Left kidney (tissue), 1 donor: ENCODE measurements at regions not wholly inside any gene's neighbourhood (a gene's known extent, or its start where the extent isn't known, plus 50 kb on each side); places are given as distances from the start of the nearest gene placed in this dataset.
A peak's percentile ranks its signal among the peaks of the same experiment; 100 is the strongest.
"Not testable (repeated sequence)": the region's sequence is repeated elsewhere in the genome, so short reads cannot be mapped to it uniquely, and the experiment has no call there.

Experiments used
- DNase-seq: peaks from one replicate; pipeline ENCODE4 v3.0.0-alpha.2; 2013

DNA sequence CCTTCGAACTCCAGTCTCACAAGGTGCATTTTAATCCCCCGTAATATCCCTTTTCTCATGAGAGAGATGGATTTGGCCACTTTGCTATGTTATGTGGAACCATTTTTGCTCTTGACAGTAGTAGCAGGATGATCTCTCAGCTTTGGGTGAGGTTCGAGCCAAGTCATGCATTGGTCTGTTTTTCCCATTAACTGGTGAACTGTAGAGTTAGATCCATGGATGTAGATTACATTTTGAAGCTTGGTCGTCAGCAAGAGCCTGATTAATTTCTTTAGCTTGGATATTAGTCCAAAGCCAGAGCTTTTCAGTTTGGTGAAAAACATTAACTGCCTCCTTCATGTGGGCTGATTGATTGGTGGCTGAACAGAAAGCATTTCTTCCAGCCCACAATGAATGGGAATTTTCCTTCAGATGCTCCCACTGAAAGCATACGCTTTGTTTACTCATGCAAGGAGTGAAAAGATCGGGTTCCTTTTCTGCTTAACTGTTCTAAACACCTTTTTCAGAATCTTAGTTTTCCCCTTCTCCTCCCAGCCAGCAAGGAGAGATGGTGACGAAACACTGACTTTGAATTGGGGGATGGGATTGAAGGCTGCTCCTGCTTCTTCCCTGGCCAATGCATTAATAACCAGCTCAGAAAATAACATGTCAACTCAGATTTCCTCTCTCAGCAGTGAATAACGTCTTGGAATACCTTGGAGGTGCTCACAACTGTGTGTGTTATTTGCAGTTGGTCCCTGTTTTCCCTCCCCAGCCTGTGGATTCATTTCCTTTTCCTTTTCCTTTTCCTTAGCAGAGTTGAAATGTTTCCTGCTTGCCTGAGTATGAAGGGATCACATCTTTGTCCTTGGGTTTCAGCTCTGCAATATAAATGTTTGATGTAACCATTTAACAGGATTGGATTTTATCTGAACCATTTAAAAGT lies 351.8 kb upstream of the FZD8 start:
- peak; percentile 17 for DNase-seq

DNA sequence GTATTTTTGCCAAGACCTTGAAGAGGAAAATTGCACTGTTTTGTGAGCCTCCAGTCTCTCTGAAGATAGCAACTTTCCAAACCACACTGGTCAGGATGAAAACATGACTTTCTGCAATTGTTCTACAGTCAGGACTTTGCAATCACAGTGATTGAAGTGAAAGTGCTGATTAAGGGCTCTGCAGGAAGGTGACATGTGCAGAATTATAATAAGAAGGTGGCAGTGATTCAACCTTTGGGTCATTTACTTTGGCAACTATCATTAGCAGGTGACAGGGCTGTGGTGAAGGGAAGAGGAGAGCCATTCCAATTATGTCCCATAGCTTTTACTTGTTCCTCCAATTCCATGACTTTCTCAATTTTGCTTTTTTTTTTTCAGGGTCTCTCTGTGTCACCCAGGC lies 350.0 kb upstream of the FZD8 start:
- no peak for DNase-seq

DNA sequence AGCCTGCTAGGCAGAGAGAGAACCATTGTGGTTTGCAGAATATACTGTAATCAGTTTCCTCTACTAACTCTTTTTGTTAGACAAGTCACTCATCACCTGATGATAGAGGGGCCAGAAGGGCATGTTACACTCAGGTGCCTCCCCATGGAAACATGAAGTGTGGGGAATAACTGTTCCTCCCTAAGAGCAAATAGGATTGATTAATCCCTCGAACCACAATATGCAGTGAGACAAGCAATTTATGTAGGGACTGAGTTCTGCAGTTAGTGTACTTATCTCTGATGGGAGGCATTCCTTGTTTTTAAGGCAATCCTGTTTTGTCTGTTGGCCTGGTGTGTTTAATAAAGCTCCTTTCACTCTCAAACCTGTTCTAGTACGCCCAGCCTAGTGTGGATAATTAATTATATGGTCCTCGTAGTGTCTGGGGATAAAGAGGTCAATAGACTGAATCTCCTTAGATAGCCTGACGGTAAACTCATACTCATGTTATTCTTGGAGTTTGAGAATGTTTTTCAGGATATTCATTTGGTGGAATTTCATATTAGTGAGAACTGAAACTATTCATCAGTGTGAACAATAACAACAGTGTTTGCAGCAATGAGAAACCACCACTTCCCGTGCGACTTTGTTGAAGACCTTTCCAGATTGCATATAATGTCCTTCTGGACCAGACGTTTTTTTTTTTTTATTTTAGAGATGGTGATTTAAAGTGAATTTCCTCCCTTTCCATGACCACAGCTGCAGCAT lies 344.8 kb upstream of the FZD8 start:
- no peak for DNase-seq

DNA sequence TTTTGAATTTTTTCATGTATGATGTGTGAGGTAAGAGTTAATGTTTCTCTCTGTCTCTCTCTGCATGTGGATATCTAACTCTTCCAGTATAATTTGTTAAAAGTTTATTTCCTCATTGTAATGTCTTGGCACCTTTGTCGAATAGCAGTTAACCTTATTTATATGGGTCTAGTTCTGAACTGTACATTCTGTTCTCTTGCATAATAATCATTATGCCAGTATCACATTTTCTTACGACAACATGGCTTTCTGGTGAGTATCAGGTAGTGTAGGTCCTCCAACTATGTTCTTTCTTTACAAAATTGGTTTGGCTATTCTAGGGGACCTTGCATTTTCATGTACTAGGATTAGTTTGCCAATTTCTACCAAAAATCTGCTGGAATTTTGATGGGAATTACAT lies 337.0 kb upstream of the FZD8 start:
- no peak for DNase-seq

DNA sequence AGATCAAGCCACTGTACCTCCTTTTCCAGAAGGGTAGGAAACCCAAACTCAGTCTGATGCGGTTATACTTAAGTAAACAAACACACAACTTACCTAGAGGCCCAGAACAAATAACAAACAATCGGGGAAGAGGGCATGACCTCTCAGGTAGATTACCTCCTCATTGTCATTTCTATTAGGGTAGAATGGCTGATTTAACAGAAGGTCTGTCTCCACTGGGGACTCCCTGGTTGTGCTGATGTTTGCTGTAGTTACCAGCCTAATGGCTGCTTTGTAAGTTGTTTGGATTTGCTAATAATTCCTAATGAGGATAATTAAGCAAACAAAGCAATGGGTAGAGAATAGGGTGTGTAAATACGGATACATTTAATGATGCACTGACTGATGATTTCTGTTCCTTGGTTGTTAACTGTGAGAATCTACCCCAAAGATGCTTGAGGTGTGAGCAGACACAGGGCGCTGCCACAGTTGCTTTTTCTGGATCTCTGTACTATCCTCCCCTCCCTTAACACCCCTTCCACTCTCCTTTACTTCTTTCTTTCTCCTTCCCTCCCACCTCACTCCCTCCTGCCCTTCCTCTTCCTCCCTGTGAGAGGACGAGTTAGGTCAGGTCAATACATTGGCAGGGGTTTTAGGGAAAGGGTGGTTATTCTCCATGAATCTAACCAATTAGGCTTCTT lies 332.0 kb upstream of the FZD8 start:
- DNase-seq, result not testable (repeated sequence)

DNA sequence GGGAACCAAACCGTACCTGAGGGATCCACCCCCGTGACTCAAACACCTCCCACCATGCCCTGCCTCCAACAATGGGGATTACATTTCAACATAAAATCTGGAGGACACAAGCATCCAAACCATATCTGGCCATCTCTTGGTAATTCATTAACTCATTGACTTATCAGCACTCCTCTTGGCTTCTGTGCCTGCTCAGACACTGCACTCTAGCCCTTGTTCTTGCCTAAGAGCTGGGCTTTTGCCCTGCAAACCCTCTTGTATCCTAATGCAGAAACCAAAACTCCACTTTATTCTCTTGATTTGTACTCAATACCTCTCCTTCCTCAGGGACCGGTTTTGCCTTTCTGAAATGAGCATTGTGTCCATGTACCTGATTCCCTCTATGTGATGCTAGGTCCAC lies 330.2 kb upstream of the FZD8 start:
- no peak for DNase-seq

DNA sequence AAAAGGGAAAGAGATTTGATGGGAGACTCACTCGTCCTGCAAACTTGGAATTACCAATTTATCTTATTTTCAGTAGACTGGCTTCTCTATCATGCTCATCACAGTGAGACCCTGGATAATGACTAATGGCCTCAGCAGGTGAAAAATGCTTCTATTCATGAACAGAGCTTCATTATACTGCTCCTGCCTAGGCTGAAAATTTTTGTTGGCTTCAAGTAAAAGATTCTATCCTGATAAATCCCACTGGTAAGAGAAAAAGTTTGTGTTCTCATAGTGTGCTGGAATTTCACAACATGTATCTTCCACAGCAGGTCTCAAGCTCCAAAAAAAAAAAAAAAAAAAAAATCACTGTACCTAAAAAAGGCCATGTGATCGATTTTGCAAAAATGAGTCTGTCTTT lies 329.3 kb upstream of the FZD8 start:
- no peak for DNase-seq

DNA sequence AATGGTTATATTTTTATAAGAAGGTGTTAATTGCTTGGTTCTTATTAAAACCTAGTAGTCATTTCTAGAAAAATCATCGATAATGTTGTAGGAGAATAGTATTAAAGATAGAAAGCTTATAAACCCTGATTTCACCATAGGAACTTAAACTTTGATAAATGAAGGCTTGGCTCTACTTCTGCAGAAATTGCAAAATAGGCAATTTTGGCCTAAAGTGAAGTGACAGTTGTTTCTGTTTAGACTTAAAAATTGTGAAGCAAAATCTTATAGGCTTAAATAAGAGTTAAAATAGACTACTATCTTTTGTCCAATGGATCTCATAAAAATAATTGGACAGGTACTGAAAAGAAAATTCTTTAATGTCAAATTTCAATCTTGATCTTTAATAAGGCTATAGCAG lies 321.6 kb upstream of the FZD8 start:
- DNase-seq, result no peak

DNA sequence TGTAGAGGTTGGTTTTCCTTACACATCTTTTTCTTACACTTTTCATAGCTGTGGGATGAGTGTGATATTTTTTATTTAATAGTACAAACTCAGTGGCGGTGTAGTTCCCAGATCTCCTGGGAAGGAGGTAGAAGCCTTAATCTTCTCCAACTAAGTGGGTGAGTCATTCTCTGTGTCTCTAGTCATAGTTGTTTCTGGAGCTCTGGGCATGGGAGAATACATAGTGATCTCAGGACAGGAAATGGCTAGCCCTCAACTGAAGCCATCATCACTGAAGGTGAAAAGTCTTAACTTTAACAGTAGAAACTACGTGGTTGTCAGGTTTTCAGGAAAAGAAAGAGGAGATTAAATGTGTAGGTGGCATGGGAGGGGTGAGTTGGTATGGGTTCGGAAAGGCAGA lies 319.4 kb upstream of the FZD8 start:
- no peak for DNase-seq

DNA sequence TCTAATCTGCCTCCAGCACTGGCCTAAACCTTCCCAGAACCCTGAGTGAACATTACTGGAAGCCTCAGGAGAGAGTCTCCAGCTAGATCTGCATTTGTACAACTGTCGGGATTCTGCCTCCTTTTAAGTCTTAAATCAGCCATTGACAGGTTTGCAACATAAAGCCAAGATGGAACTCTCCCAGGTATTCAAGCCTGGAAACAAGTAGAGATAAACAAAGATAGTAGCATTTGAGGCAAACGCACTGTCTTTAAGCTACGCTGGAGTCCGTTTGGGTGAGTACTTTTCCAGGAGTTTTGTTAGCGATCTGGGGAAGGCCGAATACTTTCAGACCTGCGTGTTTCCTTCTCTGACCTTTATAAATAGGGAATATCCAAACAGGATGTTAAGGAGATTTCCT lies 317.2 kb upstream of the FZD8 start:
- DNase-seq, result no peak

DNA sequence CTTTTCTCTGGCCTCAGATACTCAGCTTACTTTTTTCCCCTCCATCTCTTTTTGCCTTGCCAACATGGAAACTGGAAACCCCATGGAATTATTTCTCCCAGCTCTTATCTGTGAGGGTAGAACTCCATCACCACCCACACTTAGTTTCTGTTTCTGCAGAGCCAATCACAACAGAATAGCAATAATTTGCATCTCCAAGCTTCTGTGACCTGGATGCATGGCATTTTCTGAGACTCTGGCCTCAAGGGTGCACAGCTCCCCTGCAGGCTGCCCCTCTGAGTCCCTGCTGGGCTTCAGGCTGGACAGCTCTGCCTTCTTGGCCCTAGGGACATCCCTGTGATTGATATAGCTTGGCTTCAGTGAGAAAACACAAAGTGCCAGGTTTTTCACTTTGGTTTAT lies 316.5 kb upstream of the FZD8 start:
- not testable (repeated sequence) for DNase-seq

DNA sequence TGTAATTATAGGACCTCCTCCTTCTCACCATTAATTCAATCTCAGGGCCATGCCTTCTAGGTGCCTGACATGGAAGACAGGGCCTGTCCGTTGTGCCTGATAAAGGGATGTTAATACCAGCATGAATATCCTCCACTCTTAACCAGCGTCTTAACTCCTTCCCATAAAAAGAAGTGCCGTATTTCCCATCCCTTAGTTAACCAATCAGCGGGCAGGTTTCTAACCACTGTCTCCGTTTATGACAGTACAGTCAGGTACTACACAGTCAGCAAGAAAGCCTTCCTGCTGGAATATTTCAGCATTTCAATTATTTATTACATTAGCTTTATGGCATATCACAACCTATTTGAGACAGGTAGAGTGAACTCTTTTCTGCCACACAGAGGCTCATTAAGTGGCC lies 308.6 kb upstream of the FZD8 start:
- DNase-seq, result no peak

DNA sequence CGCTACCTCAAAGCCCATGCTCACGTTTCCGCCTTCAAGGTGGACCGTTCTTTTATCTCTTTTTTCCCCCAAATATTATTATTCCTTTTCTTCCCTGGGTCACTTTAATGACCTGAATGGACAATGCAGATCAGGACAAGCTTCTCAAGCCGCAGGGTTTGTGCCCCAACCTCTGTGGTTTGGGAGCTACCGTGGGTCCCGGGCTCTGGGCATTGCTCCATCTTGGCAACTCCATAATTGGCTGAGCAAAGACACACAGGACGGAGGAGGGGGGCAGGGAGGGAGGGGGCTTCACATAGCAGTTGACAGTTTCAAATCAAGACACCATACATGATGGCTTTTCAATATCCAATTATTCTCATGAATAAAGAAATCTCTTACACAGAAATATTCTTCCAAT lies 308.1 kb upstream of the FZD8 start:
- no peak for DNase-seq

DNA sequence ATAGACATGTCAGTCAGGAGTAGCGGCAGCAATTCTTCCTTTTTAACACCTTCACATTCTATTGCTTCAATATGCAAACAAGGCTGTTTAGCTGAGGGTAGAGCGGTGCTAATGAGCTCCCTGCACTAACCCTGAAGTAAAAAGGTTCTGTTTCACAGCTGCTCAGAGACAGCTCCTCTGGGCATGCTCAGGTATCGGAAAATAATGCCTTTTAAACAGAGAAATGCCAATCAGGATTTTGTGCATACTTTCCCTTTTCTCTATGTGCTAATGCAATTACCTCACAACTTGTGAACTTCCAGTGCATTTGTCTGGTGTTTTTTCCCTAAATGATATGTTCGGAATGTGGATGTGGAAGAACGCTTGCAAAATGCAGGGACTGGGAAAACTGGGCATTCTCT lies 307.7 kb upstream of the FZD8 start:
- DNase-seq, result no peak

DNA sequence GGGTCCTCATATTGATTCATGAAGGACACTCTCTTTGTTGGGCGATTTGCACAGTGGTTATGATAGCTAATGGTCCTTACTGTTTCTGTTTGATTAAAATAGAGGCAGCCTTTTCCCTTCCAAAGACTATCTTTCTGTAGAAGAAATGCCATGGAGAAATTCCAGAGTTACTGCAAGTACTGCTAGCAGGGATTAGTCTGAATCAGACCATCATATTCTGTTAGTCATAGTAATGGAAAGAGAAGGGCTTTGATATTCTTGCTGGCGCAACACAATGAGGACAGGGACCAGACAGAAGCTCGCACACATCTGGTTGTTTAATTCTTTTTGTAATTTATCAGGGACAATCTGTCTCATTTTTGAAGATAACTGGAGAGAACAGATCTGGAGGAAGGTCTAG lies 304.5 kb upstream of the FZD8 start:
- no peak for DNase-seq

DNA sequence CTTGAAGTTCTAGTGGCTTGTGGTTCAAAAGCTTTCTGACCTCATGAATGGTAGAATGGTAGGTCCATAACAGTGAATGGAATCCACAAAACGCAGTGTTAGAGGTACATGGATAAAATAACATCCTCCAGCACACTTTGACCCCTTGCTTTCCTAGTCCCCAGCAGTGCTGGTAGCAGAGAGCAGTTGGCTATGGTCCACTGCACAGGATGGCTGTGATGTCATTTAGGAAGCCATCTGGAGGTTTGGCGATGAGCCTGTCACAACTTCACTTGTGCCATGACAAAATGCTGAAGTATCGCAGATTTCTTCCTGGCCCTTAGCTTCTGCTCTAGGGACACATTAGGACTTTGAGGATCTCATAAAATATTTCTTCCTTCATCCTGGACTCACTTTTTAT lies 300.0 kb upstream of the FZD8 start:
- no peak for DNase-seq

DNA sequence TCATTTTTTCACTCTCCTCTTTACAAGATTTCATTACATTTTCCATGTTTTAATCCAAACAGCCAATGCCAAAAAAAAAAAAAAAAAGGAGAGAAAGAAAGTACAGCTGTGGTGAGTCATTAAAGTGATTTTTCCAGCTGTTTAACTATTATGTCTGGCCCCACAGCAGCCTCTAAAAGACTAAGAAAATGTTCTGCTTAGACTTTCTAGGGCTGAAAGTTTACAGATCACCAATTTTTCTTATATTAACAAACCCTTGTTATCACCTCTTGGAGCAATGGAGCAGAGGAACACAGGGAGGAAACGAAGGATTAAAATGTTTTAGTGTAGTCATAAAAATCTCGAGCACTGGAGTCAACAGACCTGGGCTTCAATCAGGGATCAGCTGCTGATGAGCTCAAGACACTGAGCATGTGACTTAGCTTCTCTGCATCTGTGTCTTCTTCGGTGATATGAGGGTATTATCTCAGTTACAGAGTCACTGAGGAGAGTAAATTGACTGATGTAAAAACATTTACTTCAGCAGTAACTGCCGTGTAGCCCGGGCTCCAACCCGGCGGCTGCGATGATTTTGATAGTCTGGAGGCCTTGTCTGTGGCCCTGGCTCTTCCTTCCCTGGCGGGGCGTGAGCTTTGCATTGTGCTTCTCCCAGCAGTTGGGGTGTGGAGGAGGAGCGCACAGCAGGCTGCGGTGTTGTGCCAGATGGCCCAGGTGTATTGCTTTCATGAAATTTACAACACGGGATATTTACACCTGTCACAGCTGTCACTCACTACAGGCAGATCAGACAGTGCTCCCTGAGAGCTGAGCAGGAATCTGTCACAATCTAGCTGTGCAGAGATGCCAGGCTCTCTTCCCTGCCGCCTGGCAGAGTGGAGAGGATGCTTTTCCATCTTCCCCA lies 298.3 kb upstream of the FZD8 start:
- no peak for DNase-seq

DNA sequence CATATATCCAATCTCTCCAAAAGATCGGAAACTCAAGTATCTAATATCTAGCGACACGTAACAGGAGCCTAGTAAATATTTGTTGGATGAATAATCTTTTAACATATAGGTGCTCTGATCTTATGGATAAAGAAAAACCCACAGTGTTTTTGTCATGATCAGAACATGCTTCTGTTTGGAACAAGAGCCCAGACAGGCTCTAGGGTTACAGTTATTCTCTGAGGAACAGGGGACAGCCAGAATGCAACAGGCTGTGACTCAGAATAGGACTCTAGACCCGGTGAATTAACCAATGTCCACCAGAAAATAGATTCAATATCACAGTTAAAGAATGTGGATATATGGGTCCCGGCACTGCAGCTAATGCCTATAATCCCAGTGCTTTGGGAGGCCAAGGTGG lies 296.1 kb upstream of the FZD8 start:
- DNase-seq, result no peak

DNA sequence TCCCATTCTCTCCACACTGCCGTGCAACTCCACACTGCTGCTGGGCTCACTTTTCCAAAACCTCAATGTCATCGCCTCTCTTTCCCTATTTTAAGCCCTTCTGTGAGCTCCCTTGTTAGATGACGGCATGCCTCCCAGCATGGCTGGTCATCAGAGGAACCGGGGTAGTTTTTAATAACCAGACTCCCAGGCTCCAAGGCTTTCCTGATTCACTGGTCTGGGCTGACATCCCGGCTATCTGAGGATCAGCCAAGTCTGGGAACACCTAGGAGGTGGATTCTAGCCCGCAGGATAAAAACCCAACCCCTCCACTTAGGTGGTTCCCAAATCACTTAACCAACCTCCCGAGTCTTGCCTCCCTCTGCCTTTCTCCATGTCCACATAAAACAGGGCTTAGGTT lies 295.4 kb upstream of the FZD8 start:
- no peak for DNase-seq

DNA sequence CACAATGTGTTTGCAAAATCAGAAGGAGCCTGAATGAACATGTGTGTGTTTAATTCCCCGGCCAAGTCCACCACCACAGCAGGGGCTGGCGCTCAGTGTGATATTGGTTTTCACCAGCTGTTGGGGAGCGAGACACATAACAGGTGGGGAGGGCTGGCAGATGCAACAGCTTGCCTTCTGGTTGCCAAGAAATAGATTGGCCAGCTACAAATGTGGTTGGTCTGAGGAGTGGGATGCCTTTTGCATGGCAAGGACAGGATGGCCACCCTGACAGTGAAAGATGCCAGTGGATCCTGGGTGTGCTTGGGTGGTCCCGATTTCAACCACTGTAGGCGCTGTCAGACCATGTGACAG lies 292.5 kb upstream of the FZD8 start:
- no peak for DNase-seq

DNA sequence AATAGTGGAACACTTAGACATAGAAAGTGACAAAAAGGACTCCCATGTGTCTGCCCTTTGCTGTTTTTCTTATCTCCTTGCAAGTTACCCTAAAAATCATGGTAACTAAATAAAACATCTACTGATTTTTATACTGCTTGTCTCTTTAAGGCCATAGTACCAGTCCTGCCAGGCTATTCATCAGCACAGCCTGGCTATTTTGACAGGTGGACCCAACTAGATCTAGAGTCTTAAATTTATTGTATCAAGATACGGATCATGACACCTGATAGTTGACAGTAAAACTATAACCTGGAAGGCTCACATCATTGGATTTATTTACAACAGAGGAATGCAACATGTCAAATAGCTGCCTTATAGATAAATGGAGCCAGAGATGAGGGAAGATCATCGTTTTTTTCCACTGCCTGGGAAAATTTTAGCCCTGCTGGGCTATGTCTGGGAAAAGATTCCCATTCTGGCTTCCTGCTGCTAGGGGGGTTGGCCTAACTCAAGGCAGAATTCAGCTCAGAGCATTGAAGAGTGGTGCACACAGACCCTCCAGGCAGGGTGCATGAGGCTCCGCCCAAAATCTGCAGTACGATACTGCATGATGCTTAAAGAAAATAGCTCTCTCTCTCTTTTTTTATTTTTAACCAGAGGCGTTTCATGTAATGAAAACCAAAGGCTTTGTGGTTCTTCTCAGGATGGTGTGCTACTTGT lies 292.0 kb upstream of the FZD8 start:
- DNase-seq, result no peak

DNA sequence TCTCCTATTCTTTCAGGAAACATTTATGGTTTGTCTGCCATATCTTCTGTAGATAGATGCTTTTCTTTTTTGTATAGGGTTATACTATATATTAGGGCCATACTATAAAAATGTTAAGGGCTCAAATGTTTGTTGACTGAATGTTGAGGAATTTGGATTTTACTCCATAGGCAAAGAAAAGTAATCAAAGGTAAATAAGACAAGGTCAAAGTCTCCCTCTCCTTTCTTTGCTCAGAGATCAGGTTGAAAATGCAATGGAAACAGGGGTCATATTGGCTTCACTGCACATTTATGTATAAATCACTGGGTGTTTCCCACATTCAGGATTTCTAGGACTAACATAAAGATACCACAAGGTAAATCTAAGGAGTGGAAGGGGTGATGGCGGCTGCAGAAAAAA lies 291.4 kb upstream of the FZD8 start:
- no peak for DNase-seq
